ENCODE measurements at regions not wholly inside any gene's neighbourhood (a gene's known extent, or its start where the extent isn't known, plus 50 kb on each side); places are given as distances from the start of the nearest gene placed in this dataset.
A peak's percentile ranks its signal among the peaks of the same experiment; 100 is the strongest.

DNA sequence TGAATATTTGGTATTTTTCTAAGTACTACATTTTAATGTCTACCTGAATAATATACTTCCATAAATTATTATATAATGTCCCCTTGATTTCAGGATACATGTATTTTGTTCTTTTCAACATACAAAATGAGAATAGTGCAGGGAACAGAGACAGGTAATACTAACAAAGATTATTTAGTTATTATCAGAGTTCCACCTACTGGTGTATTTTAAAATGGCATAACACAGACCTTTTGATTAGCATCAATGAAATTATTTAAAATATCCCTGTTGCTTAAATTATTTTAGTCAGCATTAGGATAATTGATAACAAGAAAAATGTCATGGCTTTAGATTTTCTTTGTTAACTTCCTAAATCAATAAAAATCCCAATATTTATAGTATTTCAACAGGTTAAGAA, 184.0 kb downstream of the PRDM13 start:
- TF ChIP-seq CTCF (IDR thresholded peaks at IDR 0.05; ENCODE audit: low read depth, low read length), result peak; percentile 31
- no peak for TF ChIP-seq EZH2phosphoT487 (IDR thresholded peaks at IDR 0.05; ENCODE audit: low read depth)
